ENCODE measurements at regions not wholly inside any gene's neighbourhood (a gene's known extent, or its start where the extent isn't known, plus 50 kb on each side); places are given as distances from the start of the nearest gene placed in this dataset.

DNA sequence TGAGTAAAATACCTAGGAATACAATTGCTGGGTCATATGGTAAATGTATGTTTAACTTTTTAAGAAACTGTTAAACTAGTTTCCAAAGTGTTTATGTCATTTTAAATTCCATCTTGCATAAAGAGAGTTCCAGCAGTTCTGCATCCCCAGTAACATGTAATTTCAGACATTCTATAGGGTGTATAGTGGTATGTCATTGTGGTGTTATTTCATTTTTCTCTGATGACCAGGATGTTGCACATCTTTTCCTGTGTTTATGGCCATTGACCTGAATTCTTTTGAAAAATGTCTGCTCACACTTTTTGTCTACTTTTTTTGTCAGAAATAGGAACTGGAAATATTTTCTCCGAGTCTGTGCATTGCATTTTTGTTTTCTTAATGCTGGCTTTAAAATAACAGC, 128.9 kb downstream of the TMEM200A start:
- TF ChIP-seq, protein P1, sequence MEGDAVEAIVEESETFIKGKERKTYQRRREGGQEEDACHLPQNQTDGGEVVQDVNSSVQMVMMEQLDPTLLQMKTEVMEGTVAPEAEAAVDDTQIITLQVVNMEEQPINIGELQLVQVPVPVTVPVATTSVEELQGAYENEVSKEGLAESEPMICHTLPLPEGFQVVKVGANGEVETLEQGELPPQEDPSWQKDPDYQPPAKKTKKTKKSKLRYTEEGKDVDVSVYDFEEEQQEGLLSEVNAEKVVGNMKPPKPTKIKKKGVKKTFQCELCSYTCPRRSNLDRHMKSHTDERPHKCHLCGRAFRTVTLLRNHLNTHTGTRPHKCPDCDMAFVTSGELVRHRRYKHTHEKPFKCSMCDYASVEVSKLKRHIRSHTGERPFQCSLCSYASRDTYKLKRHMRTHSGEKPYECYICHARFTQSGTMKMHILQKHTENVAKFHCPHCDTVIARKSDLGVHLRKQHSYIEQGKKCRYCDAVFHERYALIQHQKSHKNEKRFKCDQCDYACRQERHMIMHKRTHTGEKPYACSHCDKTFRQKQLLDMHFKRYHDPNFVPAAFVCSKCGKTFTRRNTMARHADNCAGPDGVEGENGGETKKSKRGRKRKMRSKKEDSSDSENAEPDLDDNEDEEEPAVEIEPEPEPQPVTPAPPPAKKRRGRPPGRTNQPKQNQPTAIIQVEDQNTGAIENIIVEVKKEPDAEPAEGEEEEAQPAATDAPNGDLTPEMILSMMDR (conservative IDR thresholded peaks at IDR 0.05), result no peak
- Mint-ChIP-seq H3K4me3 (no peak overlapping the region), H3K9me3 (peaks cover 3% of the 10 kb centered on the region), H3K27ac (no peak overlapping the region), H3K36me3 (ENCODE audit: low read depth) (no peaks in the 10 kb centered on the region), H3K27me3 (ENCODE audit: insufficient read depth) (no peaks in the 10 kb centered on the region), H3K4me1 (no peaks in the 10 kb centered on the region)
- no peaks in the 10 kb centered on the region for H3K36me3 ChIP-seq (ENCODE audit: control insufficient read depth, insufficient read depth, low read length)
- DNase-seq, result no peak
- H3K9me3 ChIP-seq (ENCODE audit: control insufficient read depth, low read length), result no peaks in the 10 kb centered on the region
- no peak overlapping the region for H3K9ac ChIP-seq (ENCODE audit: extremely low read depth, low read length, poor library complexity, severe bottlenecking)
- H3K4me1 ChIP-seq (ENCODE audit: control insufficient read depth, insufficient read depth, low read length), result no peaks in the 10 kb centered on the region
- no peak overlapping the region for H3K27ac ChIP-seq (ENCODE audit: low read depth, low read length)
- 82 to 88% methylated on average over 1 of the region's 1 CpG for WGBS, 2 experiments (ENCODE audit: insufficient coverage in 1 of 2, insufficient read length in 1 of 2)
- H3K27me3 ChIP-seq (ENCODE audit: control insufficient read depth, insufficient read depth, low read length, poor library complexity, severe bottlenecking), result no peaks in the 10 kb centered on the region
- no peak overlapping the region for H3K4me3 ChIP-seq (ENCODE audit: low read length)

DNA sequence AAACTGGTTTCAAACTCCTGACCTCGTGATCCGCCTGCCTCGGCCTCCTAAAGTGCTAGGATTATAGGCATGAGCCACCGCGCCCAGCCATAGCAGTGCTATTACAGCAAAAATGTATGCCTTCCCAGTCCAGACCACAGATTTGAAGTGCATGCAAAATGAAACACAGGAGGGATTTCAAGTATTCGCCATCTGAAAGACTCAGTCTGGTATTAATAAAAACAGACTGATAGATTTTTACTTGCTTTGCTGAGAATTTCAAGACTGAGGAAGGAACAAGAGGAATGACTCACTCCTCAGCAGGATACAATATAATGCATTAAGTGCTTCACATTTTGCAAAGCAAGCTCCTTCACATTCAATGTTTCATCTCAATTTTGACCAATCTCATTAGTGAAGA, 134.9 kb downstream of the TMEM200A start:
- H3K27ac Mint-ChIP-seq, result no peak overlapping the region
- no peaks in the 10 kb centered on the region for H3K27me3 Mint-ChIP-seq (ENCODE audit: insufficient read depth)
- Histone ChIP-seq H3K9ac (ENCODE audit: extremely low read depth, low read length, poor library complexity, severe bottlenecking) (no peak overlapping the region), H3K36me3 (ENCODE audit: control insufficient read depth, insufficient read depth, low read length) (no peaks in the 10 kb centered on the region), H3K27ac (ENCODE audit: low read depth, low read length) (no peak overlapping the region), H3K9me3 (ENCODE audit: control insufficient read depth, low read length) (no peaks in the 10 kb centered on the region), H3K4me3 (ENCODE audit: low read length) (no peak overlapping the region), H3K27me3 (ENCODE audit: control insufficient read depth, insufficient read depth, low read length, poor library complexity, severe bottlenecking) (no peaks in the 10 kb centered on the region), H3K4me1 (ENCODE audit: control insufficient read depth, insufficient read depth, low read length) (no peaks in the 10 kb centered on the region)
- TF ChIP-seq, protein P1 (conservative IDR thresholded peaks at IDR 0.05), result no peak
- DNase-seq, result no peak
- H3K4me3 Mint-ChIP-seq, result no peak overlapping the region
- WGBS, 2 experiments (ENCODE audit: insufficient coverage in 1 of 2, insufficient read length in 1 of 2), result 90% methylated on average over 6 of the region's 6 CpGs
- no peaks in the 10 kb centered on the region for H3K9me3 Mint-ChIP-seq
- no peaks in the 10 kb centered on the region for H3K4me1 Mint-ChIP-seq
- H3K36me3 Mint-ChIP-seq (ENCODE audit: low read depth), result no peaks in the 10 kb centered on the region

DNA sequence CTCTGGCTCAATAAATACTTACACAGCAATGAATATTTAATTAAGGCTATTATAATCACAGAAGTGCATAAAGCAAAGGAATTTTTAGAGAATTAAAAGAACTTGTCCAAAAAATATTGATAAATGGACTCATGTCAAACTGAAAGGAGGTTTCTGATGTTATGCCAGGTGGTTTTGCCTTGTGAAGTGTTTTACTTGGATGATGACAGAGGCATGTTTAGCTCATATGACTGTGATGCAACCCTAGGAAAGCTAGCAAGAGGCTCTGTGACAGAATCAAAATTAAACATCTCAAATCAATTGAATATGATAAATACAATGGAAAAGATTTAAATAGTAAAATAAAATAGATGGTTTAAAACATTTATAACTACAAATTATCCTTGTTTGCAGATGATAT, 137.3 kb downstream of the TMEM200A start:
- no peak overlapping the region for H3K4me3 ChIP-seq (ENCODE audit: low read length)
- no peaks in the 10 kb centered on the region for H3K36me3 Mint-ChIP-seq (ENCODE audit: low read depth)
- H3K9me3 ChIP-seq (ENCODE audit: control insufficient read depth, low read length), result no peaks in the 10 kb centered on the region
- no peaks in the 10 kb centered on the region for H3K36me3 ChIP-seq (ENCODE audit: control insufficient read depth, insufficient read depth, low read length)
- TF ChIP-seq, protein P1 (conservative IDR thresholded peaks at IDR 0.05), result no peak
- H3K27ac Mint-ChIP-seq, result no peak overlapping the region
- no peak for DNase-seq
- H3K27ac ChIP-seq (ENCODE audit: low read depth, low read length), result no peak overlapping the region
- H3K4me1 ChIP-seq (ENCODE audit: control insufficient read depth, insufficient read depth, low read length), result no peaks in the 10 kb centered on the region
- no peaks in the 10 kb centered on the region for H3K4me1 Mint-ChIP-seq
- no peak overlapping the region for H3K4me3 Mint-ChIP-seq
- H3K27me3 ChIP-seq (ENCODE audit: control insufficient read depth, insufficient read depth, low read length, poor library complexity, severe bottlenecking), result no peaks in the 10 kb centered on the region
- no peak overlapping the region for H3K9ac ChIP-seq (ENCODE audit: extremely low read depth, low read length, poor library complexity, severe bottlenecking)
- no peaks in the 10 kb centered on the region for H3K27me3 Mint-ChIP-seq (ENCODE audit: insufficient read depth)
- no peaks in the 10 kb centered on the region for H3K9me3 Mint-ChIP-seq
